ENCODE measurements at regions not wholly inside any gene's neighbourhood (a gene's known extent, or its start where the extent isn't known, plus 50 kb on each side); places are given as distances from the start of the nearest gene placed in this dataset.

GRCh38 chr5:91884036-91884435 is 500.9 kb upstream of the ARRDC3 start:
- DNase-seq = no peak
- no peaks in the 10 kb centered on the region for H3K9me3 ChIP-seq
- TF ChIP-seq EP300 (IDR thresholded peaks at IDR 0.05; ENCODE audit: low read depth) = no peak
- TF ChIP-seq POLR2AphosphoS5 (IDR thresholded peaks at IDR 0.05) = no peak
- no peak for TF ChIP-seq CTCF (IDR thresholded peaks at IDR 0.05)
- TF ChIP-seq POLR2A (IDR thresholded peaks at IDR 0.05) = no peak
- WGBS, 2 donors (ENCODE audit: low coverage in 1 of 2) = 56 to 69% methylated on average over 1 of the region's 1 CpG
- H3K27ac ChIP-seq = no peak overlapping the region
- H3K4me3 ChIP-seq = no peak overlapping the region
- H3K27me3 ChIP-seq = no peaks in the 10 kb centered on the region
- no peaks in the 10 kb centered on the region for H3K4me1 ChIP-seq
- no peaks in the 10 kb centered on the region for H3K36me3 ChIP-seq
- intact Hi-C loops (cut with DNase I; ENCODE audit: low total_unique reads) = no loop called here
- in situ Hi-C loops (cut with MboI; ENCODE audit: low pct_ligation_motif_present in 1 of 4, low pct_unique_long_range_greater_than_20kb in 1 of 4, low sequenced_read_pairs in 3 of 4) = no loop called here

GRCh38 chr5:91875196-91875779 is 492.2 kb upstream of the ARRDC3 start:
- intact Hi-C loops (cut with DNase I; ENCODE audit: low total_unique reads) = no loop called here
- Histone ChIP-seq H3K36me3 (no peaks in the 10 kb centered on the region), H3K9me3 (no peaks in the 10 kb centered on the region), H3K4me1 (no peaks in the 10 kb centered on the region), H3K27ac (no peak overlapping the region), H3K27me3 (no peaks in the 10 kb centered on the region), H3K4me3 (no peak overlapping the region)
- WGBS, 2 donors (ENCODE audit: low coverage in 1 of 2) = 70 to 72% methylated on average over 9 of the region's 9 CpGs
- DNase-seq = no peak
- TF ChIP-seq EP300 (IDR thresholded peaks at IDR 0.05; ENCODE audit: low read depth) = no peak
- TF ChIP-seq CTCF (IDR thresholded peaks at IDR 0.05) = no peak
- no peak for TF ChIP-seq POLR2A (IDR thresholded peaks at IDR 0.05)
- no peak for TF ChIP-seq POLR2AphosphoS5 (IDR thresholded peaks at IDR 0.05)
- in situ Hi-C loops (cut with MboI; ENCODE audit: low pct_ligation_motif_present in 1 of 4, low pct_unique_long_range_greater_than_20kb in 1 of 4, low sequenced_read_pairs in 3 of 4) = no loop called here

- no peak for TF ChIP-seq POLR2AphosphoS5 (IDR thresholded peaks at IDR 0.05)
- TF ChIP-seq POLR2A (IDR thresholded peaks at IDR 0.05) = no peak
- no peak for TF ChIP-seq EP300 (IDR thresholded peaks at IDR 0.05; ENCODE audit: low read depth)
- no peak for TF ChIP-seq CTCF (IDR thresholded peaks at IDR 0.05)
- in situ Hi-C loops (cut with MboI; ENCODE audit: low pct_ligation_motif_present in 1 of 4, low pct_unique_long_range_greater_than_20kb in 1 of 4, low sequenced_read_pairs in 3 of 4) (no loop called here), intact Hi-C loops (cut with DNase I; ENCODE audit: low total_unique reads) (no loop called here)
- H3K4me3 ChIP-seq = no peak overlapping the region
- H3K4me1 ChIP-seq = no peaks in the 10 kb centered on the region
- no peaks in the 10 kb centered on the region for H3K9me3 ChIP-seq
- no peaks in the 10 kb centered on the region for H3K36me3 ChIP-seq
- no peak for DNase-seq
- H3K27me3 ChIP-seq = no peaks in the 10 kb centered on the region
- no peak overlapping the region for H3K27ac ChIP-seq
These were observed 484.7 kb upstream of the ARRDC3 start for GRCh38 chr5:91867799-91868198.

GRCh38 chr5:91865915-91866314 is 482.8 kb upstream of the ARRDC3 start:
- Histone ChIP-seq H3K4me3 (no peak overlapping the region), H3K4me1 (no peaks in the 10 kb centered on the region), H3K36me3 (no peaks in the 10 kb centered on the region), H3K27ac (no peak overlapping the region), H3K27me3 (no peaks in the 10 kb centered on the region), H3K9me3 (no peaks in the 10 kb centered on the region)
- TF ChIP-seq POLR2AphosphoS5 (IDR thresholded peaks at IDR 0.05) = no peak
- no peak for TF ChIP-seq CTCF (IDR thresholded peaks at IDR 0.05)
- TF ChIP-seq EP300 (IDR thresholded peaks at IDR 0.05; ENCODE audit: low read depth) = no peak
- no peak for TF ChIP-seq POLR2A (IDR thresholded peaks at IDR 0.05)
- intact Hi-C loops (cut with DNase I; ENCODE audit: low total_unique reads) (no loop called here), in situ Hi-C loops (cut with MboI; ENCODE audit: low pct_ligation_motif_present in 1 of 4, low pct_unique_long_range_greater_than_20kb in 1 of 4, low sequenced_read_pairs in 3 of 4) (no loop called here)
- DNase-seq = no peak
